Thoracic aorta (tissue), 2 donors: ENCODE measurements at regions not wholly inside any gene's neighbourhood (a gene's known extent, or its start where the extent isn't known, plus 50 kb on each side); places are given as distances from the start of the nearest gene placed in this dataset.

ENCODE experiments used
- ATAC-seq: fragments of 150-250 bp; one replicate; pipeline ENCODE4 v1.8.0; 2017; ENCODE audit warnings: low read depth; ENCODE audit not compliant: insufficient number of reproducible peaks, low FRiP score
- DNase-seq: peaks from one replicate; pipeline ENCODE4 v3.0.0-alpha.2; 2020; ENCODE audit warnings: low spot score
- H3K27ac ChIP-seq, 2 donors: fragments of 200-600 bp; sonication (generic); 1 replicate in 1 of 2; 2 replicates in 1 of 2; pipeline ENCODE4 v1.5.1; 2016; ENCODE audit warnings: mild to moderate bottlenecking in 2 of 2, moderate library complexity in 2 of 2
- H3K27me3 ChIP-seq: fragments of 200-600 bp; sonication (generic); replicated peaks from 2 replicates; pipeline ENCODE4 v1.6.0; 2016; ENCODE audit warnings: mild to moderate bottlenecking; ENCODE audit not compliant: insufficient read depth
- H3K36me3 ChIP-seq: fragments of 200-600 bp; sonication (generic); one replicate; pipeline ENCODE4 v1.5.1; 2016
- H3K4me1 ChIP-seq, 2 donors: fragments of 200-600 bp; sonication (generic); 1 replicate in 1 of 2; 2 replicates in 1 of 2; pipeline versions ENCODE4 v1.5.1 to v1.6.0; 2016; ENCODE audit warnings: low read depth in 2 of 2, mild to moderate bottlenecking in 1 of 2; ENCODE audit not compliant: control insufficient read depth in 1 of 2
- H3K4me3 ChIP-seq: fragments of 200-600 bp; sonication (generic); 2 replicates; pipeline ENCODE4 v1.5.1; 2016; ENCODE audit warnings: mild to moderate bottlenecking
- H3K9me3 ChIP-seq: fragments of 200-600 bp; sonication (generic); 2 replicates; pipeline ENCODE4 v1.5.1; 2016
- TF ChIP-seq, protein P1 (sequence below): fragments of 200-600 bp; sonication (generic); IDR thresholded peaks from one replicate; pipeline ENCODE4 v1.5.1; 2019; ENCODE audit warnings: antibody characterized with exemption

DNA sequence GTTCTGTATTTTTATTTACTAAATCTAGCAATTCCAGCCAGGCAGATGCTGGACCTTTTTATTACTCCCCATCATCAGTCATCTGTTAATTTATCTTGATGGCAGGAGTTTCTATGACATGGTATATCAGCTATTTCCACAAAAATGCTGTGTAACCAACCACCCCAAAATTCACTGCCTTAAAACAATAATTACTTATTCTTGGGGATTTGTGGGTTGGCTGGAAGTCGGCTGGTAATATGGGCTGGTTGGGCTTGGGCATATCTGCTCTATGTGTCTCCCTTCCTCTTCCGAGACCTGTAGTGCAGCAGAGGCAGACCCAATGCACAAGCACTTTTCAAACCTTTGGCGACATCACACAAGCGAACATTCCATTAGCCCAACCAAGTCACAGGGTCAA is 92.1 kb upstream of the UBE2E1 start:
- H3K9me3 ChIP-seq: no peaks in the 10 kb centered on the region
- ATAC-seq: no peak

GRCh38 chr3:23720059-23720458 is 85.7 kb upstream of the UBE2E1 start:
- DNase-seq: no peak
- H3K36me3 ChIP-seq: no peaks in the 10 kb centered on the region
- no peak overlapping the region for H3K4me3 ChIP-seq
- H3K9me3 ChIP-seq: no peaks in the 10 kb centered on the region
- H3K27me3 ChIP-seq: no peaks in the 10 kb centered on the region
- TF ChIP-seq, protein P1, sequence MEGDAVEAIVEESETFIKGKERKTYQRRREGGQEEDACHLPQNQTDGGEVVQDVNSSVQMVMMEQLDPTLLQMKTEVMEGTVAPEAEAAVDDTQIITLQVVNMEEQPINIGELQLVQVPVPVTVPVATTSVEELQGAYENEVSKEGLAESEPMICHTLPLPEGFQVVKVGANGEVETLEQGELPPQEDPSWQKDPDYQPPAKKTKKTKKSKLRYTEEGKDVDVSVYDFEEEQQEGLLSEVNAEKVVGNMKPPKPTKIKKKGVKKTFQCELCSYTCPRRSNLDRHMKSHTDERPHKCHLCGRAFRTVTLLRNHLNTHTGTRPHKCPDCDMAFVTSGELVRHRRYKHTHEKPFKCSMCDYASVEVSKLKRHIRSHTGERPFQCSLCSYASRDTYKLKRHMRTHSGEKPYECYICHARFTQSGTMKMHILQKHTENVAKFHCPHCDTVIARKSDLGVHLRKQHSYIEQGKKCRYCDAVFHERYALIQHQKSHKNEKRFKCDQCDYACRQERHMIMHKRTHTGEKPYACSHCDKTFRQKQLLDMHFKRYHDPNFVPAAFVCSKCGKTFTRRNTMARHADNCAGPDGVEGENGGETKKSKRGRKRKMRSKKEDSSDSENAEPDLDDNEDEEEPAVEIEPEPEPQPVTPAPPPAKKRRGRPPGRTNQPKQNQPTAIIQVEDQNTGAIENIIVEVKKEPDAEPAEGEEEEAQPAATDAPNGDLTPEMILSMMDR: no peak
- H3K4me1 ChIP-seq: no peaks in the 10 kb centered on the region
- no peak for ATAC-seq
- H3K27ac ChIP-seq: no peak overlapping the region

More for the DNA sequence above, 92.1 kb upstream of the UBE2E1 start:
- H3K4me1 ChIP-seq: peaks cover 0 to 12% of the 10 kb centered on the region in 2 donors
- no peak for DNase-seq
- no peaks in the 10 kb centered on the region for H3K36me3 ChIP-seq
- H3K27ac ChIP-seq: no peak overlapping the region
- no peak overlapping the region for H3K4me3 ChIP-seq
- no peaks in the 10 kb centered on the region for H3K27me3 ChIP-seq
- TF ChIP-seq, protein P1: no peak

DNA sequence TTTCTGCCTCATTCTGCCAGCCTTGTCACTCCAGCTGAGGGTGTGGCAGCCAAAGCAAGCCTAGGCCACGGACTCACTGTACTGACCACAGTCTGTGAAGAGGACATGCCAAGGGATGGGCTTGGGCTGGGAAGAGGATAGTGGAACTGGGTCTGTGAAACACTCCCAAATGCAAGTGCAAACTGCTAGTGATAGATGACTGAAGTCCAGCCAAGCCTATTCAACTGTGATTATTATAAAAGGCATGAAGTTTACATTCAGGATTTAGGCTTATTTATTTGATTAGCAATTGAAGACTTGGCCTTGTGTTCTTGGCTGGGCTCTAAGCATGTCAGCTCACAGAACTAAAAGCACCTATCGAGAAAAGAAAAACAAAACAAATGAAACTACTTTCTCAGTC is 84.9 kb upstream of the UBE2E1 start:
- no peak for ATAC-seq
- TF ChIP-seq, protein P1: no peak
- H3K27me3 ChIP-seq: no peaks in the 10 kb centered on the region
- no peaks in the 10 kb centered on the region for H3K4me1 ChIP-seq
- no peaks in the 10 kb centered on the region for H3K36me3 ChIP-seq
- no peak overlapping the region for H3K4me3 ChIP-seq
- no peak overlapping the region for H3K27ac ChIP-seq
- no peaks in the 10 kb centered on the region for H3K9me3 ChIP-seq
- no peak for DNase-seq

DNA sequence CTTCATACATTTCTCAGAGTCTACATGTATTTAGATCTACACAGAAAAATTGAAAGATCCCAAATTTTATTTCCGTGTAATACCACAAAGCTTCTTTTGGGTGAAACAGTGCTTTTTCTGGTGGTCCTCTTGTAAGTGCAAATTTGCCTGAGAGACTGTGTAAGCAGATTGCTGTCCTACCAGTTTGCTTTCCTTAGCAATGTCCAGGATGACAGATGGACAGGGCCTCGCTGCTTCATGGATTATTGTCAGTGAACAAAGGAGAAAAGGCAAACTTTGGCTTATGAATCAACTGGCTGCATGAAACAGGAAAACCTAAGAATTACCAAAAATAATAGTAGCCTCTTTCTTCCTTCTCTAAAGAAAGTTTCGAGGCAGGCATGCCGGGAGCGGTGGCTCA is 82.6 kb upstream of the UBE2E1 start:
- Histone ChIP-seq H3K4me3 (no peak overlapping the region), H3K4me1 (no peaks in the 10 kb centered on the region), H3K36me3 (no peaks in the 10 kb centered on the region), H3K9me3 (no peaks in the 10 kb centered on the region), H3K27ac (no peak overlapping the region), H3K27me3 (no peaks in the 10 kb centered on the region)
- DNase-seq (no peak), ATAC-seq (no peak)
- TF ChIP-seq, protein P1: no peak

- TF ChIP-seq, protein P1: no peak
- H3K27me3 ChIP-seq: no peaks in the 10 kb centered on the region
- H3K9me3 ChIP-seq: no peaks in the 10 kb centered on the region
- H3K4me3 ChIP-seq: no peak overlapping the region
- no peaks in the 10 kb centered on the region for H3K36me3 ChIP-seq
- no peaks in the 10 kb centered on the region for H3K4me1 ChIP-seq
- DNase-seq (no peak), ATAC-seq (no peak)
- no peak overlapping the region for H3K27ac ChIP-seq
Measured at GRCh38 chr3:23723930-23724329, 81.8 kb upstream of the UBE2E1 start.
